Breast epithelium (tissue), 4 donors: ENCODE measurements at regions not wholly inside any gene's neighbourhood (a gene's known extent, or its start where the extent isn't known, plus 50 kb on each side); places are given as distances from the start of the nearest gene placed in this dataset.

Source experiments
- DNase-seq, 2 donors: peaks; one replicate each; pipeline ENCODE4 v3.0.0-alpha.2; 2019; ENCODE audit warnings: low spot score in 2 of 2
- H3K27ac ChIP-seq, 2 donors: fragments of 200-600 bp; sonication (generic) in 1 of 2; one replicate each; pipeline ENCODE4 v1.5.1; 2016 to 2019; ENCODE audit warnings: mild to moderate bottlenecking in 1 of 2
- H3K27me3 ChIP-seq, 2 donors: fragments of 200-600 bp; sonication (generic) in 1 of 2; one replicate each; pipeline versions ENCODE4 v1.5.1 to v1.6.0; 2017 to 2019; ENCODE audit warnings: control low read depth in 1 of 2, mild to moderate bottlenecking in 1 of 2
- H3K36me3 ChIP-seq: fragments of 200-600 bp; one replicate; pipeline ENCODE4 v1.5.1; 2019
- H3K4me1 ChIP-seq, 2 donors: fragments of 200-600 bp; sonication (generic); one replicate each; pipeline ENCODE4 v1.5.1; 2016 to 2019; ENCODE audit warnings: control low read depth in 1 of 2
- H3K4me3 ChIP-seq, 3 donors: fragments of 200-600 bp; sonication (generic); 1 replicate in 2 of 3; 2 replicates in 1 of 3; pipeline ENCODE4 v1.5.1; 2016 to 2019; ENCODE audit warnings: mild to moderate bottlenecking in 3 of 3, moderate library complexity in 2 of 3
- H3K9me3 ChIP-seq, 2 donors: fragments of 200-600 bp; sonication (generic) in 1 of 2; one replicate each; pipeline ENCODE4 v1.5.1; 2016 to 2019; ENCODE audit warnings: control low read depth in 1 of 2
- POLR2A ChIP-seq: fragments of 450-650 bp; IDR thresholded peaks from one replicate; pipeline ENCODE4 v1.6.1; 2016; ENCODE audit warnings: antibody characterized with exemption, mild to moderate bottlenecking, moderate library complexity
- POLR2AphosphoS5 ChIP-seq, 3 donors: sonication (generic); formaldehyde crosslinking; IDR thresholded peaks; one replicate each; pipeline ENCODE4 v1.6.1; 2017; ENCODE audit warnings: antibody characterized with exemption in 3 of 3
- intact Hi-C: fragments of 100-400 bp; cut with DNase I; formaldehyde crosslinking; loops from one replicate; pipeline ENCODE4 v1.15.1; 2023; ENCODE audit warnings: low total_unique reads
- TF ChIP-seq, protein P1 (sequence below), 3 donors: fragments of 450-650 bp; IDR thresholded peaks; one replicate each; pipeline ENCODE4 v1.5.1; 2016 to 2017; ENCODE audit warnings: antibody characterized with exemption in 3 of 3, mild to moderate bottlenecking in 3 of 3, moderate library complexity in 3 of 3

DNA sequence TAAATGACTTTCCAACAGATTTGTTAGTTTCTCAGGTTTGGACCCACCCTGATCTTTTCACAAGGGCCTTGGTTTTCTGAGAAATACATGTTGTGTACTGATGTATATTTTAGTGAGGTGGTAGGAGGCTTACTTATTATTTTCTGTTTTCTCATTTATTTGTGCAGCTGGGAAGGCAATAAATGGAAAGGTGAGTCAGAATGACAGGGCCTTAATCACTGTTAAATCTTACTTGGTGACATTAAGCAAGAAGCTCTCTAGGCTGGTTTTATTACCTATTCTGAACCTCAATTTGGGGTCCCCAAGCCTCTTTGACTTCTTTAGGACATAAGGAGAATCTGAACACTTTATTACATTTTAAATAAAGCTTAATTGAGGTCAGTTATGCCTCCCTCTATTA is 214.0 kb upstream of the DAB2 start:
- H3K4me3 ChIP-seq, result no peak overlapping the region
- intact Hi-C loops, result no loop called here
- H3K9me3 ChIP-seq, result no peaks in the 10 kb centered on the region
- DNase-seq, result no peak
- no peaks in the 10 kb centered on the region for H3K4me1 ChIP-seq
- H3K27me3 ChIP-seq, result no peaks in the 10 kb centered on the region
- peaks cover 4% of the 10 kb centered on the region for H3K36me3 ChIP-seq
- H3K27ac ChIP-seq, result no peak overlapping the region
- no peak for TF ChIP-seq POLR2AphosphoS5 (IDR thresholded peaks at IDR 0.05)
- TF ChIP-seq POLR2A, result no peak
- TF ChIP-seq, protein P1, sequence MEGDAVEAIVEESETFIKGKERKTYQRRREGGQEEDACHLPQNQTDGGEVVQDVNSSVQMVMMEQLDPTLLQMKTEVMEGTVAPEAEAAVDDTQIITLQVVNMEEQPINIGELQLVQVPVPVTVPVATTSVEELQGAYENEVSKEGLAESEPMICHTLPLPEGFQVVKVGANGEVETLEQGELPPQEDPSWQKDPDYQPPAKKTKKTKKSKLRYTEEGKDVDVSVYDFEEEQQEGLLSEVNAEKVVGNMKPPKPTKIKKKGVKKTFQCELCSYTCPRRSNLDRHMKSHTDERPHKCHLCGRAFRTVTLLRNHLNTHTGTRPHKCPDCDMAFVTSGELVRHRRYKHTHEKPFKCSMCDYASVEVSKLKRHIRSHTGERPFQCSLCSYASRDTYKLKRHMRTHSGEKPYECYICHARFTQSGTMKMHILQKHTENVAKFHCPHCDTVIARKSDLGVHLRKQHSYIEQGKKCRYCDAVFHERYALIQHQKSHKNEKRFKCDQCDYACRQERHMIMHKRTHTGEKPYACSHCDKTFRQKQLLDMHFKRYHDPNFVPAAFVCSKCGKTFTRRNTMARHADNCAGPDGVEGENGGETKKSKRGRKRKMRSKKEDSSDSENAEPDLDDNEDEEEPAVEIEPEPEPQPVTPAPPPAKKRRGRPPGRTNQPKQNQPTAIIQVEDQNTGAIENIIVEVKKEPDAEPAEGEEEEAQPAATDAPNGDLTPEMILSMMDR (IDR thresholded peaks at IDR 0.05), result no peak

DNA sequence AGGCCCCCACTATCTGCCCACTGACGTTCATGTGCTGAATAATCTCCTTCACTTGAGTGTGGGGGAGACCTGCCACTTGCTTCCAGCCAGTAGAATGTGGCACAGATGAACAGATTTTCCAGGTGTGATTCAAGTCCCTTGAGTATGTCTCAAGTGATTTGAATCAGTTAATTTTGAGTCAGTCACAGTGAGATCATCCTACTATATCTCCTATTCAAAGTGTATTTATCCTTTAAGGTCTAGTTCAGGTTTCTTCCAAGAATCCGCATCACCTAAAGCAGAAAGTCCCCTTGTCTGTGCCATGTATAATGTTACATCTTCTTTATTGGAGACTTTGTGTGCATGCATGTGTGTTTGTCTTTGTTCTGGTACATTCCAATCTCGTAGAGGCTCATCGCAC is 208.3 kb upstream of the DAB2 start:
- no peaks in the 10 kb centered on the region for H3K9me3 ChIP-seq
- no peak overlapping the region for H3K27ac ChIP-seq
- no peaks in the 10 kb centered on the region for H3K27me3 ChIP-seq
- H3K36me3 ChIP-seq, result peaks cover 4% of the 10 kb centered on the region
- H3K4me3 ChIP-seq, result no peak overlapping the region
- TF ChIP-seq POLR2A (no peak), POLR2AphosphoS5 (IDR thresholded peaks at IDR 0.05) (no peak)
- TF ChIP-seq, protein P1 (IDR thresholded peaks at IDR 0.05), result no peak
- DNase-seq, result no peak
- intact Hi-C loops, result no loop called here
- no peaks in the 10 kb centered on the region for H3K4me1 ChIP-seq

- Histone ChIP-seq H3K4me3 (no peak overlapping the region), H3K27ac (no peak overlapping the region), H3K9me3 (no peaks in the 10 kb centered on the region), H3K27me3 (no peaks in the 10 kb centered on the region), H3K4me1 (no peaks in the 10 kb centered on the region), H3K36me3 (no peaks in the 10 kb centered on the region)
- intact Hi-C loops, result no loop called here
- no peak for DNase-seq
- TF ChIP-seq, protein P1 (IDR thresholded peaks at IDR 0.05), result no peak
- TF ChIP-seq POLR2AphosphoS5 (IDR thresholded peaks at IDR 0.05), result no peak
- TF ChIP-seq POLR2A, result no peak
Measured at GRCh38 chr5:39631958-39632357, 207.2 kb upstream of the DAB2 start.

DNA sequence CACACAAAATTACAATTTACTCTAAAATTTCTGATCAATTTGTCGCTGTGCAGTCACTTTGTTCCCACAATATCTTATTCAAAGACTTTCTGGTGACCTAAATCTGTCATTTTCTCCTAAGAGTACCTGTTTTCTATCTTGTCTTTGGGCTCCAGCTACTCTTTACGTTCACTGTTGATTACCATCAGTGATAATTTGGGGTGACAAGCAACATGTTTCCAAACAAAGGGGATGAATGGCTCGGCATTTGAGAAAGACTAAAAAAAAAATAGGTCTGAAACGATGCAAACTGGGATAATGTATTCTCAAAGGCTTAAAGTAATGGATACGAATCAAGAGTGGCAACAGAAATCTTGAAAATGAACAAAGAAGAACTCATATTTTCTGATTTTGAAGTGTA is 205.2 kb upstream of the DAB2 start:
- no peaks in the 10 kb centered on the region for H3K9me3 ChIP-seq
- H3K27ac ChIP-seq, result no peak overlapping the region
- H3K36me3 ChIP-seq, result no peaks in the 10 kb centered on the region
- no peaks in the 10 kb centered on the region for H3K4me1 ChIP-seq
- intact Hi-C loops, result no loop called here
- H3K27me3 ChIP-seq, result no peaks in the 10 kb centered on the region
- no peak for DNase-seq
- no peak for TF ChIP-seq POLR2AphosphoS5 (IDR thresholded peaks at IDR 0.05)
- TF ChIP-seq POLR2A, result no peak
- TF ChIP-seq, protein P1 (IDR thresholded peaks at IDR 0.05), result no peak
- H3K4me3 ChIP-seq, result no peak overlapping the region

- intact Hi-C loops, result no loop called here
- TF ChIP-seq, protein P1 (IDR thresholded peaks at IDR 0.05), result no peak
- TF ChIP-seq POLR2A (no peak), POLR2AphosphoS5 (IDR thresholded peaks at IDR 0.05) (no peak)
- no peaks in the 10 kb centered on the region for H3K27me3 ChIP-seq
- no peaks in the 10 kb centered on the region for H3K9me3 ChIP-seq
- H3K27ac ChIP-seq, result no peak overlapping the region
- no peak overlapping the region for H3K4me3 ChIP-seq
- no peaks in the 10 kb centered on the region for H3K4me1 ChIP-seq
- no peak for DNase-seq
- no peaks in the 10 kb centered on the region for H3K36me3 ChIP-seq
Measured at GRCh38 chr5:39628348-39628747, 203.6 kb upstream of the DAB2 start.
